OCI-LY1 (cell line): ENCODE measurements at regions not wholly inside any gene's neighbourhood (a gene's known extent, or its start where the extent isn't known, plus 50 kb on each side); places are given as distances from the start of the nearest gene placed in this dataset.

Source experiments
- CTCF ChIP-seq: fragments of 200-600 bp; sonication (generic), shearing (Covaris generic); IDR thresholded peaks from 2 replicates; pipeline ENCODE4 v1.5.1; 2017; ENCODE audit warnings: mild to moderate bottlenecking, antibody characterized with exemption, low read length, moderate library complexity, mixed read lengths
- EZH2 ChIP-seq: fragments of 200-600 bp; sonication (generic), shearing (Covaris generic); IDR thresholded peaks from 2 replicates; pipeline ENCODE4 v1.8.0; 2017; ENCODE audit warnings: borderline replicate concordance, mixed run types, mild to moderate bottlenecking, antibody characterized with exemption, low read length, moderate library complexity, mixed read lengths

- TF ChIP-seq CTCF (no peak), EZH2 (no peak)
Measured at GRCh38 chr14:106204063-106204462, 677.7 kb downstream of the TMEM121 start.
